Stimulated activated CD4-positive, alpha-beta T cell treated with anti-CD3 and anti-CD28 coated beads, TNF-alpha, amount 100 ng/mL, for 48 hours (primary cell): ENCODE measurements at regions not wholly inside any gene's neighbourhood (a gene's known extent, or its start where the extent isn't known, plus 50 kb on each side); places are given as distances from the start of the nearest gene placed in this dataset.
"Not testable (repeated sequence)": the region's sequence is repeated elsewhere in the genome, so short reads cannot be mapped to it uniquely, and the experiment has no call there.

Source experiments
- DNase-seq, 3 donors: peaks; one replicate each; pipeline ENCODE4 v3.0.0-alpha.2; 2020; ENCODE audit warnings: low read depth in 3 of 3

DNA sequence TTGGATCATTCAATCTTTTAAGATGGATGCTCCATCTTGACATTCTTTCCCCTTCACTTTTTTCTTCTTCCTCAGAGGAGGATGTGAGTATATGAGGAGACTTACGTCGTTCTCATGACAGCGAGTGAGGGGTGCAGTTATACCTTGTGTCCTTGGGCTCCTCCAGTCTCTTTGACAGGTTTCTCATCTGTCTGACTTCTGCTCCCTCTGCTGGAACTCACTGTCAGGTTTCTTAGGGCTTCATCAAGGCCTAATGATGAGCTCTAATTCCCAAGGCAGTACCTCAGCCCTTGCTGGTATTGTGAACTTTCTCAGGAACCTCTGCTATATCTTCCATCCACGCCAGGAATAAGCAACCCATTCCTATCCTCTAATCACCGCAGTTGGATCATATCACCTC, 237.8 kb upstream of the ADGRL3 start:
- DNase-seq = no peak

- DNase-seq = no peak
Observed at GRCh38 chr4:60981534-60981933, 218.6 kb upstream of the ADGRL3 start.

GRCh38 chr4:60989141-60989540, 211.0 kb upstream of the ADGRL3 start:
- DNase-seq = no peak

- DNase-seq = no peak
Observed at GRCh38 chr4:60992037-60992436, 208.1 kb upstream of the ADGRL3 start.

DNA sequence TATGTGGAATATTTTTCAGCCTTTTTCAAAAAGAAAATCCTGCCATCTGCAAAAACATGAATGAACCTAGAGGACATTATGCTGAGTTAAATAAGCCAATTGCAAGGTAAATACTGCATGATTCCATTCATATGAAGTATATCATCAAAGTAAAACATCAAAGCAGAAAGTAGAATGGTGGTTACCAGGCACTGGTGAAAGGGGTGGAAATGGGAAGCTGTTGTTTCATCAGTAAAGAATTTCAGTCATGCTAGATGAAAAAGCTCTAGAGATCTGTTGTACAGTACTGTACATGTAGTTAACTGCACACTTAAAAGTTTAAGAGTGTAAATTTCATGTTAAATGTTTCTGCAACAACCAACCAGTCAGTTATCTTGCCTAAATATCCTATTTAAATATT, 196.8 kb upstream of the ADGRL3 start:
- DNase-seq = no peak

DNA sequence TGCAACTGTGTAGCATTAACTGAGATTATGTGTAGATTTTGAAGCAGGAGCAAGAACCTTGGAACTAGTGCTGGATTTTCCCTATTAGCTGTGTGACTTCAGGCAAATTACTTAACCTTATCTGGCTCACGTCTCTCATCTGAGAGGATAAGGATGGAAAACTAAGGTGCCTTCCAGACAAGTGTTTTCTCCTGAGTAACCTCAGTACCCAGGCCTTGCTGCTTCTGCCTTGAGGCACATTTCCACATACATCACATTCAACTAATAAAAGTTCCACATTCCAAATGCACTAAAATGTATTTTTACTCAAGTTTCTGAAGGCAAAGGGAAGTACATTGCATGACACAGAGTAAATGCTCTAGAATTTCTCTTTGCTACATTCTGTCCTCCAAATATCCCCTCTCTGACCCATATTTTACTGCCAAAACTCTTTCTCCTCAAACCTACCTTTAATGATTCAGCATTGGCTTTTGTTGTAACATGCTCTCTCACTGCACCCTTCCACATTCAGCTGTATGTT, 195.4 kb upstream of the ADGRL3 start:
- DNase-seq = no peak

DNA sequence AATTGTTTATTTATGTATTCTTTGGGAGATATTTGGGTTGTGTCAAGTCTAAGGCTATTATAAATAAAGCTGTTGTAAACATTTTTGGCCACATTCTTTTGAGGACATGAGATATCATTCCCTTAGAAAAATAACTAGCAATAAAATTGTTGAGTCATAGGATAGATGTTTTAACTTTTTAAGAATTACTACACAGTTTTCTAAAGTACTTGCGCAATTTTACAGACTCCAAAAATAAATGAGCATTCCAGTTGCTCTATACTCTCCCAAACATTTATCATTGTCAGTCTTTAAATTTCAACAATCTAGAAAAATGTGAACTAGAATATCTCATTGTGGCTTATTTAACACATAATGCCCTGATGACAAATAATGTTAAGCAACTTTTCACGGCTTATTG, 189.1 kb upstream of the ADGRL3 start:
- no peak for DNase-seq

- not testable (repeated sequence) for DNase-seq
Observed at GRCh38 chr4:61011936-61012335, 188.2 kb upstream of the ADGRL3 start.

- DNase-seq = no peak
Observed at GRCh38 chr4:61024610-61025009, 175.5 kb upstream of the ADGRL3 start.

GRCh38 chr4:61027939-61028338, 172.2 kb upstream of the ADGRL3 start:
- DNase-seq = no peak

GRCh38 chr4:61036071-61036684, 163.9 kb upstream of the ADGRL3 start:
- no peak for DNase-seq

DNA sequence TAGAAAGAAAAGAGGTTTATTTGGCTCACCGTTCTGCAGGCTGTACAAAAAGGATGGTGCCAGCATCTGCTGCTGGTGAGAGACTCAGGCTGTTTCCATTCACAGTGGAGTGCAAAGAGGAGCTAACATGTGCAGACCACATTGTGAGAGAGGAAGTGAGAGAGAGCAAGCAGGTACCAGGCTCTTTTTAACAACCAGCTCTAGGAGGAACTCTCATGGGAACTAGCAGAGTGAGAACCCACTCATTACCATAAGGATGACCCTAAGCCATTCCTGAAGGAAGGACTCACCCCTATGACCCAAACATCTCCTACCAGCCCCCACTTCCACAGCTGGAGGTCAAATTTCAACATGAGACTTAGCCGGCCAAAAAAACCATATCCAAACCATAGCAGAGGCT, 158.6 kb upstream of the ADGRL3 start:
- no peak for DNase-seq

DNA sequence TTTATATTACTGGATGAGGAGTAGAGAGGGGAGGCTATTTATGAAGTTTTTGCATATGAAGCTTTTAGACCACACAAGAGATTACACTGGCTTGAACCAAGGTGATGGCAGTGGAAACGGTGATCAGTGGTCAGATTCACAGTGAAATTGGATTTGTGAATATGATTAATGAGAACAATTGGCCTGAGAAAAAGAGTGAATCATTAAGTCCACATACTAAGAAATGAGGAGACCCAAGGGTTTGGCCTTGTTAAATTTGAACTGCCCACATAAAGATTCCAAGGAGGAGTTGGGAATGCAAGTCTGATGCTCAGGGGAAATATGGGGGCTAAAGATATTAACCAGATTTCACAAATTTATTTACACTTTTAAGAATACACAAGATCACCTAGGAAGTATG, 155.3 kb upstream of the ADGRL3 start:
- no peak for DNase-seq

GRCh38 chr4:61049018-61049417, 151.1 kb upstream of the ADGRL3 start:
- DNase-seq = no peak

GRCh38 chr4:61067381-61067780, 132.7 kb upstream of the ADGRL3 start:
- no peak for DNase-seq

GRCh38 chr4:61068060-61068459, 132.1 kb upstream of the ADGRL3 start:
- no peak for DNase-seq

GRCh38 chr4:61068745-61069144, 131.4 kb upstream of the ADGRL3 start:
- DNase-seq = no peak

DNA sequence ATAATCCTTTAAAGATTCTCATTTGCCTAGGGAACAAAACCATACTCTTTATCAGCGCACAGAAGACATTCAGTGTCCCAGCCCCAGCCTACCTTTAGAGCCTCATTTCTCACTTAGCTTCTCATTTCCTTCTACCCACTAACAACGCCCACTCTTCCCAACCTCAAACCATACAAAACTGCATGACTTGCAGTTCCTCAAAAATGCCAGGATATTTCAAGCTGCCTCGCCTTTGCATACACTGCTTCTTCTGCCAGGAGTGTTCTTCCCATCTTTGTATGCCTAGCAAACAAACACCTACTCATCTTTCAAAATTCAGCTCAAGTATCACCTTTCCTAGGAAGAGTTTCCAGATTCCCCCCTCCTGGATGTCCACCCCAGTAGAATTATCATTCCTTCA, 129.9 kb upstream of the ADGRL3 start:
- no peak for DNase-seq

DNA sequence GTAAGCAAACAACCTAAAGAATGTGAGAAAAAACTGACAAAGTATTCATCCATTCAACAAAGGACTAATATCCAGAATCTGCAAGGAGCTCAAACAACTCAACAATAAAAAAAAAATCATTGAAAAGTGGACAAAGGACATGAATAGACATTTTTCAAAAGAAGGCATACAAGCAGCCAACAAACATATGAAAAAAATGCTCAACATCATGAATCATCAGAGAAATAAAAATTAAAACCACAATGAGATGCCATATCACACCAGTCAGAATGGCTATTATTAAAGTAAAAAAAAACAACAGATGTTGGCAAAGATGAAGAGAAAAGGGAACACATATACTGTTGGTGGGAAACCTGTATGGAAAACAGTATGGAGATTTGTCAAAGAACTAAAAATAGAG, 120.7 kb upstream of the ADGRL3 start:
- no peak for DNase-seq

DNA sequence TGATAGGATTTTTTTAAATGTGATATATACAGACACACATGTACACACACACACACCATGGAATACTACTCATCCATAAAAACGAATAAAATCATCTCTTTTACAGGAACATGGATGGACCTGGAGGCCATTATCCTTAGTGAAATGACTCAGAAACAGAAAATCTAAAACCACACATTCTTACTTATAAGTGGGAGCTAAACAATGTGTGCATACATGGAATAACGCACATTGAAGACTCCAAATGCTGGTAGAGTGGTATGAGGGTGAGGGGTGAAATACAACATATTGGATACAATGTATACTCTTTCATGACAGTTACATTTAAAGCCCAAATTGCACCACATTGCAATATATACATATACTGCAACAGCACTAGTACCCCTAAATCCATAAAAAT, 120.2 kb upstream of the ADGRL3 start:
- no peak for DNase-seq

GRCh38 chr4:61085534-61085933, 114.6 kb upstream of the ADGRL3 start:
- DNase-seq = no peak

- no peak for DNase-seq
Observed at GRCh38 chr4:61086357-61086756, 113.8 kb upstream of the ADGRL3 start.

- DNase-seq = no peak
Observed at GRCh38 chr4:61086979-61087378, 113.1 kb upstream of the ADGRL3 start.
